Gastrocnemius medialis (tissue), 4 donors: ENCODE measurements at regions not wholly inside any gene's neighbourhood (a gene's known extent, or its start where the extent isn't known, plus 50 kb on each side); places are given as distances from the start of the nearest gene placed in this dataset.

Experiments used
- ATAC-seq, 2 donors: fragments of 150-250 bp; one replicate each; pipeline ENCODE4 v1.9.1; 2016
- DNase-seq, 2 donors: peaks; one replicate each; pipeline ENCODE4 v3.0.0-alpha.2; 2019
- H3K27ac ChIP-seq, 4 donors: fragments of 200-600 bp; sonication (generic); 1 replicate in 1 of 4; 2 replicates in 3 of 4; pipeline ENCODE4 v1.5.1; 2016 to 2018; ENCODE audit warnings: mild to moderate bottlenecking in 2 of 4, moderate library complexity in 1 of 4
- H3K27me3 ChIP-seq, 3 donors: fragments of 200-600 bp; sonication (generic) in 2 of 3; 1 replicate in 1 of 3; 2 replicates in 2 of 3; pipeline versions ENCODE4 v1.5.1 to v1.6.0; 2016 to 2019; ENCODE audit warnings: mild to moderate bottlenecking in 1 of 3, moderate library complexity in 1 of 3
- H3K36me3 ChIP-seq, 2 donors: fragments of 200-600 bp; sonication (generic) in 1 of 2; one replicate each; pipeline ENCODE4 v1.5.1; 2017 to 2018
- H3K4me1 ChIP-seq, 2 donors: fragments of 200-600 bp; sonication (generic) in 1 of 2; one replicate each; pipeline ENCODE4 v1.5.1; 2016 to 2017; ENCODE audit warnings: mild to moderate bottlenecking in 2 of 2
- H3K4me3 ChIP-seq, 4 donors: fragments of 200-600 bp; sonication (generic) in 3 of 4; 1 replicate in 1 of 4; 2 replicates in 3 of 4; pipeline ENCODE4 v1.5.1; 2016 to 2019; ENCODE audit warnings: mild to moderate bottlenecking in 2 of 4
- H3K9me3 ChIP-seq, 3 donors: fragments of 200-600 bp; sonication (generic) in 2 of 3; 1 replicate in 1 of 3; 2 replicates in 2 of 3; pipeline ENCODE4 v1.5.1; 2016 to 2019
- CTCF ChIP-seq, 5 experiments: fragments of 450-650 bp in 3 of 5; fragments of 200-600 bp in 2 of 5; sonication (generic) in 2 of 5; IDR thresholded peaks in 4 of 5; conservative IDR thresholded peaks in 1 of 5; 1 replicate in 4 of 5; 2 replicates in 1 of 5; pipeline ENCODE4 v1.5.1; 2016 to 2019; ENCODE audit warnings: antibody characterized with exemption in 5 of 5, mild to moderate bottlenecking in 3 of 5, moderate library complexity in 3 of 5
- POLR2A ChIP-seq, 2 donors: fragments of 450-650 bp; IDR thresholded peaks; one replicate each; pipeline ENCODE4 v1.6.1; 2017; ENCODE audit warnings: antibody characterized with exemption in 2 of 2, mild to moderate bottlenecking in 2 of 2, moderate library complexity in 2 of 2
- in situ Hi-C, 4 donors: fragments of 200-750 bp; cut with MboI; loops; one replicate each; pipeline versions ENCODE4 v1.15.0 to v1.8.0; 2017; ENCODE audit warnings: low sequenced_read_pairs in 4 of 4
- intact Hi-C: fragments of 100-400 bp; cut with DNase I; formaldehyde crosslinking; loops from one replicate; pipeline ENCODE4 v1.15.1; 2023; ENCODE audit warnings: low total_unique reads

GRCh38 chr10:28849821-28850220 lies 172.5 kb downstream of the BAMBI start:
- Histone ChIP-seq H3K9me3 (no peaks in the 10 kb centered on the region), H3K4me3 (no peak overlapping the region), H3K27me3 (no peaks in the 10 kb centered on the region), H3K4me1 (peaks cover 0 to 7% of the 10 kb centered on the region in 2 donors), H3K36me3 (no peaks in the 10 kb centered on the region), H3K27ac (no peak overlapping the region)
- TF ChIP-seq CTCF (IDR thresholded peaks at IDR 0.05 in 4 of 5, conservative IDR thresholded peaks at IDR 0.05 in 1 of 5): no peak
- no peak for TF ChIP-seq POLR2A (IDR thresholded peaks at IDR 0.05)
- intact Hi-C loops (no loop called here), in situ Hi-C loops (no loop called here)
- ATAC-seq: no peak
- no peak for DNase-seq

GRCh38 chr10:28850784-28851183 lies 173.5 kb downstream of the BAMBI start:
- ATAC-seq (no peak), DNase-seq (no peak)
- in situ Hi-C loops: no loop called here
- Histone ChIP-seq H3K4me1 (peaks cover 0 to 7% of the 10 kb centered on the region in 2 donors), H3K4me3 (no peak overlapping the region), H3K27me3 (no peaks in the 10 kb centered on the region), H3K27ac (no peak overlapping the region), H3K9me3 (no peaks in the 10 kb centered on the region), H3K36me3 (no peaks in the 10 kb centered on the region)
- intact Hi-C loops: no loop called here
- no peak for TF ChIP-seq CTCF (IDR thresholded peaks at IDR 0.05 in 4 of 5, conservative IDR thresholded peaks at IDR 0.05 in 1 of 5)

GRCh38 chr10:28853195-28853594 lies 175.9 kb downstream of the BAMBI start:
- Histone ChIP-seq H3K9me3 (no peaks in the 10 kb centered on the region), H3K36me3 (no peaks in the 10 kb centered on the region), H3K27ac (no peak overlapping the region), H3K27me3 (no peaks in the 10 kb centered on the region), H3K4me3 (no peak overlapping the region), H3K4me1 (peaks cover 0 to 7% of the 10 kb centered on the region in 2 donors)
- in situ Hi-C loops (no loop called here), intact Hi-C loops (no loop called here)
- no peak for DNase-seq
- TF ChIP-seq POLR2A (IDR thresholded peaks at IDR 0.05): no peak
- TF ChIP-seq CTCF (IDR thresholded peaks at IDR 0.05 in 4 of 5, conservative IDR thresholded peaks at IDR 0.05 in 1 of 5): no peak
- ATAC-seq: no peak

- H3K4me1 ChIP-seq: peaks cover 0 to 7% of the 10 kb centered on the region in 2 donors
- no peak overlapping the region for H3K4me3 ChIP-seq
- TF ChIP-seq CTCF (IDR thresholded peaks at IDR 0.05 in 4 of 5, conservative IDR thresholded peaks at IDR 0.05 in 1 of 5) (no peak), POLR2A (IDR thresholded peaks at IDR 0.05) (no peak)
- in situ Hi-C loops (no loop called here), intact Hi-C loops (no loop called here)
- no peak overlapping the region for H3K27ac ChIP-seq
- ATAC-seq: no peak
- no peaks in the 10 kb centered on the region for H3K36me3 ChIP-seq
- no peaks in the 10 kb centered on the region for H3K27me3 ChIP-seq
- no peak for DNase-seq
- H3K9me3 ChIP-seq: no peaks in the 10 kb centered on the region
Observed at GRCh38 chr10:28857164-28857563, 179.8 kb downstream of the BAMBI start.

- Histone ChIP-seq H3K27ac (no peak overlapping the region), H3K36me3 (no peaks in the 10 kb centered on the region)
- in situ Hi-C loops: no loop called here
Observed at GRCh38 chr10:28858646-28859045, 181.3 kb downstream of the BAMBI start.

More at GRCh38 chr10:28858646-28859045, 181.3 kb downstream of the BAMBI start:
- Histone ChIP-seq H3K27me3 (no peaks in the 10 kb centered on the region), H3K4me3 (no peak overlapping the region), H3K9me3 (no peaks in the 10 kb centered on the region), H3K4me1 (no peaks in the 10 kb centered on the region)
- no peak for TF ChIP-seq CTCF (IDR thresholded peaks at IDR 0.05 in 4 of 5, conservative IDR thresholded peaks at IDR 0.05 in 1 of 5)
- TF ChIP-seq POLR2A (IDR thresholded peaks at IDR 0.05): no peak
- intact Hi-C loops: no loop called here
- no peak for DNase-seq
- ATAC-seq: no peak
